Liver (tissue), 8 donors: ENCODE measurements at regions not wholly inside any gene's neighbourhood (a gene's known extent, or its start where the extent isn't known, plus 50 kb on each side); places are given as distances from the start of the nearest gene placed in this dataset.
A peak's percentile ranks its signal among the peaks of the same experiment; 100 is the strongest.

Experiments used
- DNase-seq: peaks from one replicate; pipeline ENCODE4 v3.0.0-alpha.2; 2017; ENCODE audit warnings: low spot score
- H3K27ac ChIP-seq, 2 donors: one replicate each; pipeline ENCODE4 v1.7.0; 2013; ENCODE audit warnings: inconsistent platforms in 2 of 2, low read length in 2 of 2, control low read depth in 1 of 2, low read depth in 1 of 2, mild to moderate bottlenecking in 1 of 2
- H3K27me3 ChIP-seq, 4 donors: one replicate each; pipeline versions ENCODE4 v1.6.1 to v1.7.0; 2013; ENCODE audit warnings: low read length in 3 of 4, inconsistent platforms in 1 of 4, mild to moderate bottlenecking in 1 of 4, moderate library complexity in 1 of 4; ENCODE audit not compliant: control insufficient read depth in 4 of 4, insufficient read depth in 4 of 4
- H3K36me3 ChIP-seq, 4 donors: one replicate each; pipeline versions ENCODE4 v1.6.1 to v1.7.0; 2013; ENCODE audit warnings: low read length in 3 of 4, mild to moderate bottlenecking in 3 of 4, low read depth in 1 of 4, moderate library complexity in 1 of 4; ENCODE audit not compliant: control insufficient read depth in 4 of 4, insufficient read depth in 3 of 4
- H3K4me1 ChIP-seq, 4 donors: one replicate each; pipeline versions ENCODE4 v1.6.1 to v1.7.0; 2013; ENCODE audit warnings: low read length in 3 of 4, mild to moderate bottlenecking in 3 of 4, moderate library complexity in 1 of 4; ENCODE audit not compliant: control insufficient read depth in 4 of 4, insufficient read depth in 4 of 4
- H3K4me3 ChIP-seq, 3 donors: one replicate each; pipeline versions ENCODE4 v1.6.1 to v1.7.0; 2013; ENCODE audit warnings: low read length in 3 of 3, control low read depth in 1 of 3, low read depth in 1 of 3, mild to moderate bottlenecking in 1 of 3
- H3K9ac ChIP-seq, 2 donors: one replicate each; pipeline ENCODE4 v1.7.0; 2013; ENCODE audit warnings: low read length in 2 of 2, mild to moderate bottlenecking in 2 of 2, moderate library complexity in 2 of 2, control low read depth in 1 of 2, low read depth in 1 of 2
- H3K9me3 ChIP-seq, 4 donors: one replicate each; pipeline versions ENCODE4 v1.6.1 to v1.7.0; 2013; ENCODE audit warnings: low read length in 3 of 4; ENCODE audit not compliant: control insufficient read depth in 4 of 4
- EGR1 ChIP-seq, 2 donors: IDR thresholded peaks; 2 replicates each; pipeline ENCODE4 v1.6.1; 2016 to 2018; ENCODE audit warnings: antibody characterized with exemption in 2 of 2, low read depth in 2 of 2
- FOXA1 ChIP-seq: IDR thresholded peaks from 2 replicates; pipeline ENCODE4 v1.6.1; 2016; ENCODE audit warnings: antibody characterized with exemption
- FOXA2 ChIP-seq: IDR thresholded peaks from 2 replicates; pipeline ENCODE4 v1.6.1; 2016; ENCODE audit warnings: antibody characterized with exemption
- GABPA ChIP-seq, 2 donors: IDR thresholded peaks in 1 of 2; conservative IDR thresholded peaks in 1 of 2; 2 replicates each; pipeline ENCODE4 v1.6.1; 2016; ENCODE audit warnings: antibody characterized with exemption in 2 of 2, mild to moderate bottlenecking in 1 of 2, moderate library complexity in 1 of 2
- HNF4A ChIP-seq, 2 donors: conservative IDR thresholded peaks; 2 replicates each; pipeline ENCODE4 v1.6.1; 2016; ENCODE audit warnings: antibody characterized with exemption in 2 of 2, mild to moderate bottlenecking in 2 of 2
- NR2F2 ChIP-seq: IDR thresholded peaks from 2 replicates; pipeline ENCODE4 v1.6.1; 2016; ENCODE audit warnings: antibody characterized with exemption
- RAD21 ChIP-seq, 2 donors: IDR thresholded peaks; 2 replicates each; pipeline ENCODE4 v1.6.1; 2016; ENCODE audit warnings: antibody characterized with exemption in 2 of 2, mild to moderate bottlenecking in 2 of 2
- SP1 ChIP-seq: IDR thresholded peaks from 2 replicates; pipeline ENCODE4 v1.6.1; 2018; ENCODE audit warnings: antibody characterized with exemption, mild to moderate bottlenecking
- TAF1 ChIP-seq: conservative IDR thresholded peaks from 2 replicates; pipeline ENCODE4 v1.6.1; 2016; ENCODE audit warnings: antibody characterized with exemption, mild to moderate bottlenecking
- YY1 ChIP-seq: IDR thresholded peaks from 2 replicates; pipeline ENCODE4 v1.6.1; 2016; ENCODE audit warnings: antibody characterized with exemption, mild to moderate bottlenecking
- WGBS: extraction: QIAGEN DNeasy Blood & Tissue Kit; methylation state at CpG from one replicate; pipeline ENCODE4 v1.1.7; 2013; 5-methylcytosine and 5-hydroxymethylcytosine counted together
- TF ChIP-seq, protein P1 (sequence below): fragments of 150-350 bp; IDR thresholded peaks from 2 replicates; pipeline ENCODE4 v1.5.1; 2017; ENCODE audit warnings: improper control_type of control experiment, low read depth, low read length; ENCODE audit not compliant: missing input control
- TF ChIP-seq, protein P2 (sequence below): IDR thresholded peaks from 2 replicates; pipeline ENCODE4 v1.6.1; 2016; ENCODE audit warnings: antibody characterized with exemption, mild to moderate bottlenecking
- TF ChIP-seq, protein P3 (sequence below): IDR thresholded peaks from 2 replicates; pipeline ENCODE4 v1.6.1; 2016; ENCODE audit warnings: antibody characterized with exemption
- TF ChIP-seq, protein P4 (sequence below): IDR thresholded peaks from 2 replicates; pipeline ENCODE4 v1.6.1; 2016; ENCODE audit warnings: antibody characterized with exemption
- donor health status: healthy.
- donor health status: healthy.
- donor health status: healthy.
- donor health status: healthy.
- donor health status: healthy.

DNA sequence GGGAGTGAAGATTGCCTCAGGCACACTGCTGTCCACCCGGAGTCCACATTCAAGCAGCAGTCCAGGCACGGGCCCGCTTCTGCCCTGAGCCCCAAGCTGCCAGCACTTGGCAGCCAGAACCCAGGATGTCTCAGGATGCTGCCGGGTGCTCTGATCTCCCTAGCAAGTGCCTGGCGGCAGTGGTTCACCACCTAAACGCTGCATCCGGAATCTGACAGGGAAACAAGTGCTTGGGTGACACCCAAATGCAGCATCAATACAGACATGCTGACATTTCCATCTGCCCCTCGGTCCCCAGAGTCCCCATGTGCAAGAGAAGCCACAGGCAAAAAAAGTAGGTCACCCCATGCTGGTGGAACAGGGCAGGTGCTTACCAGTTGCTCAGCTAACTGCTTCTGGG lies 197.1 kb upstream of the RPL38 start (continued):
- TF ChIP-seq, protein P1, sequence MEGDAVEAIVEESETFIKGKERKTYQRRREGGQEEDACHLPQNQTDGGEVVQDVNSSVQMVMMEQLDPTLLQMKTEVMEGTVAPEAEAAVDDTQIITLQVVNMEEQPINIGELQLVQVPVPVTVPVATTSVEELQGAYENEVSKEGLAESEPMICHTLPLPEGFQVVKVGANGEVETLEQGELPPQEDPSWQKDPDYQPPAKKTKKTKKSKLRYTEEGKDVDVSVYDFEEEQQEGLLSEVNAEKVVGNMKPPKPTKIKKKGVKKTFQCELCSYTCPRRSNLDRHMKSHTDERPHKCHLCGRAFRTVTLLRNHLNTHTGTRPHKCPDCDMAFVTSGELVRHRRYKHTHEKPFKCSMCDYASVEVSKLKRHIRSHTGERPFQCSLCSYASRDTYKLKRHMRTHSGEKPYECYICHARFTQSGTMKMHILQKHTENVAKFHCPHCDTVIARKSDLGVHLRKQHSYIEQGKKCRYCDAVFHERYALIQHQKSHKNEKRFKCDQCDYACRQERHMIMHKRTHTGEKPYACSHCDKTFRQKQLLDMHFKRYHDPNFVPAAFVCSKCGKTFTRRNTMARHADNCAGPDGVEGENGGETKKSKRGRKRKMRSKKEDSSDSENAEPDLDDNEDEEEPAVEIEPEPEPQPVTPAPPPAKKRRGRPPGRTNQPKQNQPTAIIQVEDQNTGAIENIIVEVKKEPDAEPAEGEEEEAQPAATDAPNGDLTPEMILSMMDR, result no peak
- TF ChIP-seq HNF4A (conservative IDR thresholded peaks at IDR 0.05), result no peak
- TF ChIP-seq RAD21 (IDR thresholded peaks at IDR 0.05), result no peak
- no peak for TF ChIP-seq YY1

DNA sequence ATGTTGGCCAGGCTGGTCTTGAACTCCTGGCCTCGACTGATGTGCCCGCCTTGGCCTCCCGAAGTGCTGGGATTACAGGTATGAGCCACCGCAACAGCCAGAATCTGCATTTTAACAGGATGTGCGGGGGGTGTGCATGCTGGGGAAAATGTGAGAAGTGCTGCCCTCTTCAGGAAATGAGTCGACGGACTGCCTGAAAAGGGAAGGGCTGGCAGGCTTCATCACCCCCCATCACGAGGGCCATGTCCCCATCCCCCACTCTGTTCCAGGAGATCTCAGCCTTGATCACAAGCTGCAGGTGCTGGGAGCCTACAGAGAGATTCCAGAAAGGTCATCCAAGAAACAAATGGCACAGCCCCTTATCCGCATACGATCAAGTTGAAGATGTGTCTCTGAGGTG lies 195.3 kb upstream of the RPL38 start:
- H3K27me3 ChIP-seq, result peaks cover 0 to 11% (median 1%) of the 10 kb centered on the region in 4 donors
- no peak overlapping the region for H3K4me3 ChIP-seq
- H3K9me3 ChIP-seq, result no peaks in the 10 kb centered on the region
- no peaks in the 10 kb centered on the region for H3K4me1 ChIP-seq
- no peak overlapping the region for H3K27ac ChIP-seq
- 30% methylated on average over 10 of the region's 10 CpGs for WGBS
- no peak overlapping the region for H3K9ac ChIP-seq
- DNase-seq, result no peak
- TF ChIP-seq, protein P1, result peak; percentile 5
- TF ChIP-seq, protein P2, sequence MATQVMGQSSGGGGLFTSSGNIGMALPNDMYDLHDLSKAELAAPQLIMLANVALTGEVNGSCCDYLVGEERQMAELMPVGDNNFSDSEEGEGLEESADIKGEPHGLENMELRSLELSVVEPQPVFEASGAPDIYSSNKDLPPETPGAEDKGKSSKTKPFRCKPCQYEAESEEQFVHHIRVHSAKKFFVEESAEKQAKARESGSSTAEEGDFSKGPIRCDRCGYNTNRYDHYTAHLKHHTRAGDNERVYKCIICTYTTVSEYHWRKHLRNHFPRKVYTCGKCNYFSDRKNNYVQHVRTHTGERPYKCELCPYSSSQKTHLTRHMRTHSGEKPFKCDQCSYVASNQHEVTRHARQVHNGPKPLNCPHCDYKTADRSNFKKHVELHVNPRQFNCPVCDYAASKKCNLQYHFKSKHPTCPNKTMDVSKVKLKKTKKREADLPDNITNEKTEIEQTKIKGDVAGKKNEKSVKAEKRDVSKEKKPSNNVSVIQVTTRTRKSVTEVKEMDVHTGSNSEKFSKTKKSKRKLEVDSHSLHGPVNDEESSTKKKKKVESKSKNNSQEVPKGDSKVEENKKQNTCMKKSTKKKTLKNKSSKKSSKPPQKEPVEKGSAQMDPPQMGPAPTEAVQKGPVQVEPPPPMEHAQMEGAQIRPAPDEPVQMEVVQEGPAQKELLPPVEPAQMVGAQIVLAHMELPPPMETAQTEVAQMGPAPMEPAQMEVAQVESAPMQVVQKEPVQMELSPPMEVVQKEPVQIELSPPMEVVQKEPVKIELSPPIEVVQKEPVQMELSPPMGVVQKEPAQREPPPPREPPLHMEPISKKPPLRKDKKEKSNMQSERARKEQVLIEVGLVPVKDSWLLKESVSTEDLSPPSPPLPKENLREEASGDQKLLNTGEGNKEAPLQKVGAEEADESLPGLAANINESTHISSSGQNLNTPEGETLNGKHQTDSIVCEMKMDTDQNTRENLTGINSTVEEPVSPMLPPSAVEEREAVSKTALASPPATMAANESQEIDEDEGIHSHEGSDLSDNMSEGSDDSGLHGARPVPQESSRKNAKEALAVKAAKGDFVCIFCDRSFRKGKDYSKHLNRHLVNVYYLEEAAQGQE, result no peak
- TF ChIP-seq NR2F2 (no peak), FOXA2 (no peak), YY1 (no peak), RAD21 (IDR thresholded peaks at IDR 0.05) (peak in 1 of 2 donors; percentile 21)
- H3K36me3 ChIP-seq, result no peaks in the 10 kb centered on the region

DNA sequence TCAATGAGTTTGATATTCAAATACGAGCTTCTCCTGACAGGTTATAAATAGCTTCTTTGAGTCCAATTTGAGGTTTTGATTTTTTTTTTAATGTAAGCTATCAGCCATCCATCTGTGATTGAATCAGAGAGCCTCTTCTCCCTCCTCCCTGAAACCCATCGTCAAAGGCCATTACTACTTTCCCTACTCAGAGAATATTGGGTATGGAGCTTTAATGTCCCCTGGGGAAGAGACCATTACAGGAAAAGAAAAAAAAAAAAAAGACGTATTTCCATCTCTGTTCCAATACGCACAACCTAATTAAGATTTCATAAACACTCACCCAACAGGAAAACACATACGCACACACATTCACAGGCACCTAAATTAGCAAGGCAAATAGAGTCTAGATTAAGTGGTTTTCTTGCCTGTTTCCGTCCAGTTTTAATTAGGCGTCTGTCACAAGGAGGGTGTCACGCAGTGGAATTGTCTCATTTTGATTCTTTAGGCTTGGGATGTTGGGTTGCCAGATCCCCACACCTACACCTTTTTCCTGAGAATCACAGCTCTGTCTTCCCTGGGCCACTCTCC lies 194.3 kb upstream of the RPL38 start:
- WGBS, result 63% methylated on average over 8 of the region's 8 CpGs
- no peak for DNase-seq
- no peak overlapping the region for H3K9ac ChIP-seq
- TF ChIP-seq TAF1, result no peak
- TF ChIP-seq SP1, result no peak
- TF ChIP-seq YY1, result no peak
- no peak for TF ChIP-seq EGR1 (IDR thresholded peaks at IDR 0.05; ENCODE audit: low read depth in 2 of 2)
- TF ChIP-seq, protein P3, sequence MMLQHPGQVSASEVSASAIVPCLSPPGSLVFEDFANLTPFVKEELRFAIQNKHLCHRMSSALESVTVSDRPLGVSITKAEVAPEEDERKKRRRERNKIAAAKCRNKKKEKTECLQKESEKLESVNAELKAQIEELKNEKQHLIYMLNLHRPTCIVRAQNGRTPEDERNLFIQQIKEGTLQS, result no peak
- TF ChIP-seq FOXA1, result no peak
- TF ChIP-seq, protein P4, sequence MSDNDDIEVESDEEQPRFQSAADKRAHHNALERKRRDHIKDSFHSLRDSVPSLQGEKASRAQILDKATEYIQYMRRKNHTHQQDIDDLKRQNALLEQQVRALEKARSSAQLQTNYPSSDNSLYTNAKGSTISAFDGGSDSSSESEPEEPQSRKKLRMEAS, result no peak
- TF ChIP-seq GABPA (IDR thresholded peaks at IDR 0.05 in 1 of 2, conservative IDR thresholded peaks at IDR 0.05 in 1 of 2), result no peak
- no peak for TF ChIP-seq HNF4A (conservative IDR thresholded peaks at IDR 0.05)
- TF ChIP-seq NR2F2, result no peak
- TF ChIP-seq FOXA2, result no peak
- TF ChIP-seq, protein P2, result no peak
- TF ChIP-seq, protein P1, result no peak

More for the DNA sequence above, 194.3 kb upstream of the RPL38 start:
- no peak overlapping the region for H3K4me3 ChIP-seq
- H3K36me3 ChIP-seq, result no peaks in the 10 kb centered on the region
- H3K4me1 ChIP-seq, result no peaks in the 10 kb centered on the region
- H3K9me3 ChIP-seq, result no peaks in the 10 kb centered on the region
- H3K27me3 ChIP-seq, result peaks cover 0 to 14% (median under 1%) of the 10 kb centered on the region in 4 donors
- H3K27ac ChIP-seq, result no peak overlapping the region
